OCI-LY3 (cell line): ENCODE measurements at regions not wholly inside any gene's neighbourhood (a gene's known extent, or its start where the extent isn't known, plus 50 kb on each side); places are given as distances from the start of the nearest gene placed in this dataset.
"Not testable (repeated sequence)": the region's sequence is repeated elsewhere in the genome, so short reads cannot be mapped to it uniquely, and the experiment has no call there.

Experiments used
- H2AFZ ChIP-seq: fragments of 200-600, 300-600 bp; shearing (Covaris generic); 2 replicates; pipeline ENCODE4 v1.6.0; 2014; ENCODE audit warnings: antibody characterized with exemption, low read depth, low read length
- H3K27ac ChIP-seq: fragments of 200-600, 300-600 bp; sonication (generic); 2 replicates; pipeline ENCODE4 v1.5.1; 2014; ENCODE audit warnings: mild to moderate bottlenecking, low read length, moderate library complexity, mixed read lengths
- H3K27me3 ChIP-seq: fragments of 200-600, 300-600 bp; sonication (generic); 2 replicates; pipeline ENCODE4 v1.6.1; 2014; ENCODE audit warnings: low read depth, low read length, mixed read lengths
- H3K36me3 ChIP-seq: fragments of 200-600, 300-600 bp; sonication (generic); replicated peaks from 2 replicates; pipeline ENCODE3; 2014; ENCODE audit warnings: low read depth, low read length, mixed read lengths
- H3K4me1 ChIP-seq: fragments of 300-600, 200-600 bp; sonication (generic); 2 replicates; pipeline ENCODE4 v1.6.1; 2014; ENCODE audit warnings: low read length, mixed read lengths
- H3K4me2 ChIP-seq: fragments of 200-600, 300-600 bp; sonication (generic); 2 replicates; pipeline ENCODE4 v1.6.1; 2014; ENCODE audit warnings: low read length, mixed read lengths
- H3K4me3 ChIP-seq: fragments of 300-600, 200-600 bp; sonication (generic); 2 replicates; pipeline ENCODE4 v1.5.1; 2014; ENCODE audit warnings: antibody characterized with exemption, mild to moderate bottlenecking, low read length, moderate library complexity
- H3K79me2 ChIP-seq: fragments of 300-600, 200-600 bp; shearing (Covaris generic); 2 replicates; pipeline ENCODE4 v1.6.1; 2014; ENCODE audit warnings: mild to moderate bottlenecking, low read length, mixed read lengths
- H3K9ac ChIP-seq: fragments of 300-600, 200-600 bp; shearing (Covaris generic); 2 replicates; pipeline ENCODE4 v1.6.0; 2014; ENCODE audit warnings: mild to moderate bottlenecking, low read length, moderate library complexity
- H3K9me3 ChIP-seq: fragments of 200-600, 300-600 bp; shearing (Covaris generic); 2 replicates; pipeline ENCODE4 v1.6.1; 2014; ENCODE audit warnings: low read length, mixed read lengths; ENCODE audit not compliant: insufficient read depth
- H4K20me1 ChIP-seq: fragments of 200-600, 300-600 bp; sonication (generic); 2 replicates; pipeline ENCODE4 v1.6.1; 2016; ENCODE audit warnings: low read length, mixed read lengths; ENCODE audit not compliant: insufficient read depth
- CTCF ChIP-seq: fragments of 200-600, 300-600 bp; sonication (generic); IDR thresholded peaks from 2 replicates; pipeline ENCODE4 v1.5.1; 2014; ENCODE audit warnings: antibody characterized with exemption, low read length, low read depth
- EZH2phosphoT487 ChIP-seq: fragments of 200-600 bp; shearing (Covaris generic); IDR thresholded peaks from 2 replicates; pipeline ENCODE4 v1.6.1; 2018; ENCODE audit warnings: antibody characterized with exemption, mixed run types, low read depth

- Histone ChIP-seq H4K20me1 (no peaks in the 10 kb centered on the region), H3K36me3 (no peaks in the 10 kb centered on the region), H3K4me3 (no peak overlapping the region), H2AFZ (no peak overlapping the region), H3K27ac (no peak overlapping the region), H3K4me1 (no peaks in the 10 kb centered on the region), H3K27me3 (no peaks in the 10 kb centered on the region), H3K79me2 (no peaks in the 10 kb centered on the region), H3K9me3 (0 out of 2 replicates have a peak, but pooled peaks cover under 1% of the 10 kb centered on the region), H3K4me2 (no peak overlapping the region), H3K9ac (no peak overlapping the region)
- TF ChIP-seq EZH2phosphoT487: no peak
- no peak for TF ChIP-seq CTCF
Measured at GRCh38 chr16:59848296-59848695, 1114.2 kb upstream of the GOT2 start.

GRCh38 chr16:59840169-59840568, 1106.1 kb upstream of the GOT2 start:
- Histone ChIP-seq H3K9me3 (0 out of 2 replicates have a peak, but pooled peaks cover 2% of the 10 kb centered on the region), H3K27ac (no peak overlapping the region), H3K4me1 (no peaks in the 10 kb centered on the region), H3K4me3 (no peak overlapping the region), H3K4me2 (no peak overlapping the region), H4K20me1 (no peaks in the 10 kb centered on the region), H3K79me2 (no peaks in the 10 kb centered on the region), H3K9ac (no peak overlapping the region), H3K27me3 (no peaks in the 10 kb centered on the region), H3K36me3 (no peaks in the 10 kb centered on the region), H2AFZ (no peak overlapping the region)
- TF ChIP-seq EZH2phosphoT487: no peak
- TF ChIP-seq CTCF: no peak

GRCh38 chr16:59826767-59827166, 1092.7 kb upstream of the GOT2 start:
- Histone ChIP-seq H3K9me3 (no peaks in the 10 kb centered on the region), H2AFZ (no peak overlapping the region), H3K4me3 (no peak overlapping the region), H3K79me2 (no peaks in the 10 kb centered on the region), H3K36me3 (no peaks in the 10 kb centered on the region), H3K4me1 (no peaks in the 10 kb centered on the region), H3K27me3 (no peaks in the 10 kb centered on the region), H3K27ac (no peak overlapping the region), H4K20me1 (no peaks in the 10 kb centered on the region), H3K4me2 (no peak overlapping the region), H3K9ac (no peak overlapping the region)
- TF ChIP-seq EZH2phosphoT487 (no peak), CTCF (no peak)

- not testable (repeated sequence) for H3K27ac ChIP-seq, H3K4me3 ChIP-seq, H3K27me3 ChIP-seq, H3K36me3 ChIP-seq, H3K4me1 ChIP-seq, H3K79me2 ChIP-seq, H3K9me3 ChIP-seq, H3K9ac ChIP-seq, H4K20me1 ChIP-seq, H2AFZ ChIP-seq, H3K4me2 ChIP-seq
Measured at GRCh38 chr16:59809488-59809887, 1075.4 kb upstream of the GOT2 start.

- no peak overlapping the region for H3K9ac ChIP-seq
- TF ChIP-seq CTCF (no peak), EZH2phosphoT487 (no peak)
- no peaks in the 10 kb centered on the region for H3K36me3 ChIP-seq
- H3K79me2 ChIP-seq: no peaks in the 10 kb centered on the region
- H3K4me3 ChIP-seq: no peak overlapping the region
- H2AFZ ChIP-seq: no peak overlapping the region
- H3K27me3 ChIP-seq: no peaks in the 10 kb centered on the region
- no peak overlapping the region for H3K27ac ChIP-seq
- peaks cover 5% of the 10 kb centered on the region; the same call in 1 of the 2 replicates for H3K4me1 ChIP-seq
- no peaks in the 10 kb centered on the region for H3K9me3 ChIP-seq
- no peaks in the 10 kb centered on the region for H4K20me1 ChIP-seq
- no peak overlapping the region for H3K4me2 ChIP-seq
Measured at GRCh38 chr16:59783191-59783590, 1049.1 kb upstream of the GOT2 start.
